Subcutaneous abdominal adipose tissue (tissue), 5 donors: ENCODE measurements at regions not wholly inside any gene's neighbourhood (a gene's known extent, or its start where the extent isn't known, plus 50 kb on each side); places are given as distances from the start of the nearest gene placed in this dataset.
"Not testable (repeated sequence)": the region's sequence is repeated elsewhere in the genome, so short reads cannot be mapped to it uniquely, and the experiment has no call there.

ENCODE experiments used
- H3K27ac ChIP-seq: one replicate; pipeline ENCODE4 v1.7.0; 2013; ENCODE audit warnings: low read depth, mild to moderate bottlenecking, inconsistent platforms, low read length, moderate library complexity
- H3K27me3 ChIP-seq, 5 donors: one replicate each; pipeline ENCODE4 v1.7.0; 2013; ENCODE audit warnings: low read length in 5 of 5, inconsistent platforms in 1 of 5; ENCODE audit not compliant: control insufficient read depth in 5 of 5, insufficient read depth in 4 of 5
- H3K36me3 ChIP-seq, 5 donors: one replicate each; pipeline ENCODE4 v1.7.0; 2013; ENCODE audit warnings: low read length in 5 of 5; ENCODE audit not compliant: control insufficient read depth in 5 of 5, insufficient read depth in 5 of 5
- H3K4me1 ChIP-seq, 5 donors: one replicate each; pipeline ENCODE4 v1.7.0; 2013; ENCODE audit warnings: low read length in 5 of 5, mild to moderate bottlenecking in 3 of 5, moderate library complexity in 1 of 5; ENCODE audit not compliant: control insufficient read depth in 5 of 5, insufficient read depth in 5 of 5
- H3K4me3 ChIP-seq, 5 donors: one replicate each; pipeline ENCODE4 v1.7.0; 2013; ENCODE audit warnings: low read length in 5 of 5, low read depth in 1 of 5
- H3K9ac ChIP-seq, 5 donors: one replicate each; pipeline ENCODE4 v1.7.0; 2013; ENCODE audit warnings: low read length in 5 of 5, mild to moderate bottlenecking in 4 of 5, moderate library complexity in 3 of 5
- H3K9me3 ChIP-seq, 5 donors: one replicate each; pipeline ENCODE4 v1.7.0; 2013; ENCODE audit warnings: low read length in 5 of 5; ENCODE audit not compliant: control insufficient read depth in 5 of 5
- donor health status: healthy.
- donor health status: healthy.
- donor health status: healthy.
- donor health status: healthy.
- donor health status: healthy.

GRCh38 chr9:67210842-67211241, 218.5 kb upstream of the SPATA31A3 start:
- H3K4me3 ChIP-seq, H3K36me3 ChIP-seq, H3K4me1 ChIP-seq, H3K9ac ChIP-seq, H3K27ac ChIP-seq, H3K27me3 ChIP-seq, H3K9me3 ChIP-seq: not testable (repeated sequence)

GRCh38 chr9:67208831-67209437, 216.6 kb upstream of the SPATA31A3 start:
- not testable (repeated sequence) for H3K4me1 ChIP-seq, H3K36me3 ChIP-seq, H3K9ac ChIP-seq, H3K27ac ChIP-seq, H3K9me3 ChIP-seq, H3K4me3 ChIP-seq, H3K27me3 ChIP-seq

- H3K4me1 ChIP-seq, H3K9me3 ChIP-seq, H3K4me3 ChIP-seq, H3K27ac ChIP-seq, H3K9ac ChIP-seq, H3K36me3 ChIP-seq, H3K27me3 ChIP-seq: not testable (repeated sequence)
These were observed 203.8 kb upstream of the SPATA31A3 start for GRCh38 chr9:67196135-67196534.

DNA sequence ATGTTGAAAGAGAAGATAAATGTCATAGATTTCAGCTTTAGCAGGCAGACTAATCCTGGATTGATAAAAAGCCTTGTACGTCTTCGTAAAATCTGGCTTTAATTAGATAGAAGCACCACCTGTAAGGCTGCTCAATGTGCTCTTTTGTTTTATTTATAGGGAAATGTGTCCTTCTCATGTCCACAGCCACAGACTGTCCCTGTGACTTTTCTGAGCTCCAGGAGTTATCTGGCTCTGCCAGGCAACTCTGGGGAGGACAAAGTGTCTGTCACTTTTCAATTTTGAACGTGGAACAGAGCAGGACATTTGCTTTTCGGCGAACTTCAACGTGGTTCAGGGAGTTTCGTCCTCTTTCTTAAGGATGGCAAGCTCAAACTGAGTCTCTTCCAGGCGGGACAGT, 203.0 kb upstream of the SPATA31A3 start:
- not testable (repeated sequence) for H3K4me3 ChIP-seq, H3K36me3 ChIP-seq, H3K27me3 ChIP-seq, H3K27ac ChIP-seq, H3K4me1 ChIP-seq, H3K9ac ChIP-seq, H3K9me3 ChIP-seq

GRCh38 chr9:67179185-67179584, 186.8 kb upstream of the SPATA31A3 start:
- H3K36me3 ChIP-seq, H3K27ac ChIP-seq, H3K27me3 ChIP-seq: not testable (repeated sequence)

GRCh38 chr9:67175167-67175566, 182.8 kb upstream of the SPATA31A3 start:
- H3K27ac ChIP-seq, H3K9me3 ChIP-seq, H3K36me3 ChIP-seq: not testable (repeated sequence)

More at GRCh38 chr9:67179185-67179584, 186.8 kb upstream of the SPATA31A3 start:
- H3K4me1 ChIP-seq, H3K9ac ChIP-seq, H3K4me3 ChIP-seq, H3K9me3 ChIP-seq: not testable (repeated sequence)

DNA sequence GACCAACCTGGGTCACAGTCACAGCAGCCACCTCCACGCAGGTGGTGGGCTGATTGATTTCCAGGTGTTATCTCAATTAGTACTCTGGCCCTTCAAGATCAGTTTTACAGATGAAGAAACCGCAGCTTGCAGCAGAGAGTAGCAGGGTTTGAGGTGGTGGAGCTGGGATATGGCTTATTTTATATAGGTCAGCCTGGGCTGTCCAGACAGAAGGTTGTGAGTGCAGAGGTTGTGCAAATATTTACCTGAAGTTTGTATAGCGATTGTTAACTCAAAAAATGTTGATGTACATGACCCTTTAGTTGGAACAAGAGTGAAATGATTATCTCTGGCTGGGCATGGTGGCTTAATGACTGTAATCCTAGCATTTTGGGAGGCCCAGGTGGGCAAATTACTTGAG, 179.4 kb upstream of the SPATA31A3 start:
- not testable (repeated sequence) for H3K9ac ChIP-seq, H3K36me3 ChIP-seq, H3K4me1 ChIP-seq, H3K27ac ChIP-seq, H3K27me3 ChIP-seq, H3K4me3 ChIP-seq, H3K9me3 ChIP-seq

More at GRCh38 chr9:67175167-67175566, 182.8 kb upstream of the SPATA31A3 start:
- H3K9ac ChIP-seq, H3K4me3 ChIP-seq, H3K27me3 ChIP-seq, H3K4me1 ChIP-seq: not testable (repeated sequence)

DNA sequence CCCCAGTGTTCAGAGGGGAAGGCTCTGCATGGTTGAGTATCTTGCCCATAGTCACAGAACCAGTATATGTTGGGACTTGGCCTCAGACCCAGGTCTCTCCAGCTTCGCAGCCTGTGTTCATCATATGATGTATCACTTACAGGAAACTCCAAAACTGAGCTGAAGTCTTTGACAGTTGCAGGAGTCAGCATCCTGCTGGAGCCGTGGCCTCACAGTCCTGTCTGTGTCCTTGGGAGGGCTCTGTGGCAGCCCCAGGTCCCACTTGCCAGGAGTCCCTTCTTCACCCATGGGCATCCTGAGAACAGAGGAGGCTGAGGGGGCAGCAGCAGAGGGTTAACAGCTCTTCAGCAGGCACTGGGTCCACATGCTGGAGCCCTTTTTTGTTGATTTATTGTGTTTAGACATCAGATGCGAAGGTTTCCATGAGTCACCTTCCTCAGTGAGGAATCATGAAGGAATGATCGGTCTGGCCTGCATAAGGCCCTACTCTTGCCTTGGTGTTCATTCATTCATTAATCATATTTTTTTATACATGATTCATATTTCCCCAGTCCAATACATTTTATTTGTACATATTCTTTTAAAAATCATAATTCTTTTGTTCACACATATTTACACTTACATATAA, 176.3 kb upstream of the SPATA31A3 start:
- H3K9me3 ChIP-seq, H3K9ac ChIP-seq, H3K4me3 ChIP-seq, H3K27me3 ChIP-seq, H3K27ac ChIP-seq, H3K36me3 ChIP-seq, H3K4me1 ChIP-seq: not testable (repeated sequence)

DNA sequence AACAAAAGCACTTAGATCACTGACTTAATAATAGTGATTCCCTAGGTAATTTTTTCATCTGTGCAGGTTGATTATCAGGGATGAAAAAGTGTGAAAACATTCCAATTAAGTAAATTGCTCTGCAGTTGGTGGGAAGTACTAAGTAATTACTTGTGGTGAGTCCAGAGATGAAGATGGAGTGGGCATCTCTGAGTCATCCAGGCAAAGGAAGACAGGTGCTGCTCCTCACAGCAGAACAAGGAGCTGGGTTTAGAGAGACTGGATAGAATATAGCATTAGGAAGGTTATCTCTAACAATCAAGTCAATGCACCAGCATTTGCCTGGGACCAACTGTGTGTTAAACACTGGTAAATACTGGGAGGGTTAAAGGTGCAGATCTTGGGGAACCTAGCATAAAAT, 174.0 kb upstream of the SPATA31A3 start:
- H3K9ac ChIP-seq, H3K9me3 ChIP-seq, H3K4me1 ChIP-seq, H3K36me3 ChIP-seq, H3K4me3 ChIP-seq, H3K27ac ChIP-seq, H3K27me3 ChIP-seq: not testable (repeated sequence)

- H3K9me3 ChIP-seq, H3K36me3 ChIP-seq, H3K9ac ChIP-seq, H3K27me3 ChIP-seq, H3K4me3 ChIP-seq, H3K27ac ChIP-seq, H3K4me1 ChIP-seq: not testable (repeated sequence)
These were observed 170.5 kb upstream of the SPATA31A3 start for GRCh38 chr9:67162827-67163226.

DNA sequence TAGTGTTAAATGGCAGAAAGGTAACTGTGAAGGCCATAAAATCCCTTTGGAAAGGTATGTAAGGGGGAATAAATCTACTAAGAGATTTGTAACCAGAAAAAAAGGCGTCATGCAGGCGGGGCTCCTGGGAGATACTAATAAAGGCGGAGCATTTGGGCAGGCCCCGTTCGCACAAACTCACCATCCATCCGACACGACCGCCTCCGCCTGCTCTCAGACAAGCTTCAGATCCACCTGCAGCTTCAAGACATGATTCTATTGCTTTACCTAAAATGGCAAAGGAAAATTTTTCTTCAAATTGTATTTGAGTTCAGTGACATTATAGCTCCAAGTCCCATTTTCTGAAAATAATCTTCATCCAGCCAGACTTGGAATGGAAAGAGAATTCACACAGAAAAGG, 162.9 kb upstream of the SPATA31A3 start:
- H3K4me1 ChIP-seq, H3K27ac ChIP-seq, H3K4me3 ChIP-seq, H3K9ac ChIP-seq, H3K9me3 ChIP-seq, H3K36me3 ChIP-seq, H3K27me3 ChIP-seq: not testable (repeated sequence)
